ENCODE measurements at regions not wholly inside any gene's neighbourhood (a gene's known extent, or its start where the extent isn't known, plus 50 kb on each side); places are given as distances from the start of the nearest gene placed in this dataset.

GRCh38 chr6:43963203-43963602, 164.0 kb downstream of the MRPL14 start:
- H2AFZ ChIP-seq (ENCODE audit: low read length) = no peak overlapping the region
- H3K79me2 ChIP-seq (ENCODE audit: low read length) = no peaks in the 10 kb centered on the region
- no peak overlapping the region for H3K4me2 ChIP-seq (ENCODE audit: low read length)
- DNase-seq = no peak
- no peaks in the 10 kb centered on the region for H3K4me1 ChIP-seq (ENCODE audit: insufficient read depth, low read length)
- intact Hi-C loops (cut with micrococcal nuclease) = no loop called here
- no peak overlapping the region for H3K27ac ChIP-seq (ENCODE audit: low read length)
- no peaks in the 10 kb centered on the region for H3K36me3 ChIP-seq (ENCODE audit: low read depth, low read length)
- H3K9ac ChIP-seq (ENCODE audit: low read length) = no peak overlapping the region
- no peak overlapping the region for H3K4me3 ChIP-seq (ENCODE audit: low read length)
- TF ChIP-seq EZH2 (IDR thresholded peaks at IDR 0.05; ENCODE audit: low read length, unreplicated experiment) (no peak), EZH2phosphoT487 (IDR thresholded peaks at IDR 0.05; ENCODE audit: borderline replicate concordance, low read length) (no peak), CTCF (conservative IDR thresholded peaks at IDR 0.05; ENCODE audit: low read depth, low read length) (no peak)
- no peaks in the 10 kb centered on the region for H3F3A ChIP-seq (ENCODE audit: low read length, unreplicated experiment)
- no peaks in the 10 kb centered on the region for H3K9me2 ChIP-seq (replicated peaks; ENCODE audit: low read length)
- no peak for ATAC-seq
- H4K20me1 ChIP-seq (ENCODE audit: low read length) = no peaks in the 10 kb centered on the region
- ChIA-PET CTCF (no interaction called here), POLR2A (ENCODE audit: unreplicated experiment) (no interaction called here)
- no peaks in the 10 kb centered on the region for H3K27me3 ChIP-seq (ENCODE audit: low read length)
- no TSS peak for BruUV-seq (replicated peaks)
- H3K9me3 ChIP-seq (ENCODE audit: low read length) = no peaks in the 10 kb centered on the region

- TF ChIP-seq CTCF (conservative IDR thresholded peaks at IDR 0.05; ENCODE audit: low read depth, low read length) (no peak), EZH2 (IDR thresholded peaks at IDR 0.05; ENCODE audit: low read length, unreplicated experiment) (no peak), EZH2phosphoT487 (IDR thresholded peaks at IDR 0.05; ENCODE audit: borderline replicate concordance, low read length) (no peak)
- Histone ChIP-seq H3K27ac (ENCODE audit: low read length) (no peak overlapping the region), H3F3A (ENCODE audit: low read length, unreplicated experiment) (no peaks in the 10 kb centered on the region), H3K9ac (ENCODE audit: low read length) (no peak overlapping the region), H3K4me3 (ENCODE audit: low read length) (no peak overlapping the region), H3K79me2 (ENCODE audit: low read length) (no peaks in the 10 kb centered on the region), H3K4me2 (ENCODE audit: low read length) (no peak overlapping the region), H3K4me1 (ENCODE audit: insufficient read depth, low read length) (no peaks in the 10 kb centered on the region), H3K9me3 (ENCODE audit: low read length) (no peaks in the 10 kb centered on the region), H3K27me3 (ENCODE audit: low read length) (no peaks in the 10 kb centered on the region), H4K20me1 (ENCODE audit: low read length) (no peaks in the 10 kb centered on the region), H3K36me3 (ENCODE audit: low read depth, low read length) (no peaks in the 10 kb centered on the region), H3K9me2 (replicated peaks; ENCODE audit: low read length) (no peaks in the 10 kb centered on the region), H2AFZ (ENCODE audit: low read length) (no peak overlapping the region)
- intact Hi-C loops (cut with micrococcal nuclease) = no loop called here
- DNase-seq (no peak), ATAC-seq (no peak)
- CTCF ChIA-PET = no interaction called here
- POLR2A ChIA-PET (ENCODE audit: unreplicated experiment) = no interaction called here
- no TSS peak for BruUV-seq (replicated peaks)
Measured at GRCh38 chr6:43962458-43962857, 164.8 kb downstream of the MRPL14 start.

- BruUV-seq (replicated peaks) = no TSS peak
- ChIA-PET POLR2A (ENCODE audit: unreplicated experiment) (no interaction called here), CTCF (interaction anchor here (0.7 kb wide), 1 partner anchor 25 kb away, joined by 3 read pairs; no protein-coding TSS in a partner anchor)
- no peaks in the 10 kb centered on the region for H3K9me3 ChIP-seq (ENCODE audit: low read length)
- H3K79me2 ChIP-seq (ENCODE audit: low read length) = no peaks in the 10 kb centered on the region
- H4K20me1 ChIP-seq (ENCODE audit: low read length) = no peaks in the 10 kb centered on the region
- no peak overlapping the region for H3K4me3 ChIP-seq (ENCODE audit: low read length)
- no peak overlapping the region for H2AFZ ChIP-seq (ENCODE audit: low read length)
- H3F3A ChIP-seq (ENCODE audit: low read length, unreplicated experiment) = no peaks in the 10 kb centered on the region
- no peaks in the 10 kb centered on the region for H3K36me3 ChIP-seq (ENCODE audit: low read depth, low read length)
- ATAC-seq = peak; percentile 56
- no peaks in the 10 kb centered on the region for H3K27me3 ChIP-seq (ENCODE audit: low read length)
- H3K4me2 ChIP-seq (ENCODE audit: low read length) = no peak overlapping the region
- H3K27ac ChIP-seq (ENCODE audit: low read length) = no peak overlapping the region
- no peak overlapping the region for H3K9ac ChIP-seq (ENCODE audit: low read length)
- no peaks in the 10 kb centered on the region for H3K9me2 ChIP-seq (replicated peaks; ENCODE audit: low read length)
- intact Hi-C loops (cut with micrococcal nuclease) = no loop called here
- TF ChIP-seq EZH2 (IDR thresholded peaks at IDR 0.05; ENCODE audit: low read length, unreplicated experiment) = no peak
- TF ChIP-seq EZH2phosphoT487 (IDR thresholded peaks at IDR 0.05; ENCODE audit: borderline replicate concordance, low read length) = no peak
- DNase-seq = no peak
- no peaks in the 10 kb centered on the region for H3K4me1 ChIP-seq (ENCODE audit: insufficient read depth, low read length)
Measured at GRCh38 chr6:43957273-43957672, 170.0 kb downstream of the MRPL14 start.
